Upper lobe of left lung (tissue), 4 donors: ENCODE measurements at regions not wholly inside any gene's neighbourhood (a gene's known extent, or its start where the extent isn't known, plus 50 kb on each side); places are given as distances from the start of the nearest gene placed in this dataset.

Experiments
- POLR2A ChIP-seq, 4 donors: fragments of 450-650 bp; IDR thresholded peaks; one replicate each; pipeline ENCODE4 v1.5.1; 2016 to 2017; ENCODE audit warnings: antibody characterized with exemption in 4 of 4, mild to moderate bottlenecking in 2 of 4
- POLR2AphosphoS5 ChIP-seq, 2 donors: sonication (generic); formaldehyde crosslinking; IDR thresholded peaks; one replicate each; pipeline ENCODE4 v1.5.1; 2017; ENCODE audit warnings: antibody characterized with exemption in 2 of 2
- TF ChIP-seq, protein P1 (sequence below), 6 experiments: fragments of 450-650 bp in 4 of 6; fragments of 200-600 bp in 2 of 6; sonication (generic) in 2 of 6; IDR thresholded peaks; one replicate each; pipeline ENCODE4 v1.5.1; 2016 to 2019; ENCODE audit warnings: antibody characterized with exemption in 6 of 6

DNA sequence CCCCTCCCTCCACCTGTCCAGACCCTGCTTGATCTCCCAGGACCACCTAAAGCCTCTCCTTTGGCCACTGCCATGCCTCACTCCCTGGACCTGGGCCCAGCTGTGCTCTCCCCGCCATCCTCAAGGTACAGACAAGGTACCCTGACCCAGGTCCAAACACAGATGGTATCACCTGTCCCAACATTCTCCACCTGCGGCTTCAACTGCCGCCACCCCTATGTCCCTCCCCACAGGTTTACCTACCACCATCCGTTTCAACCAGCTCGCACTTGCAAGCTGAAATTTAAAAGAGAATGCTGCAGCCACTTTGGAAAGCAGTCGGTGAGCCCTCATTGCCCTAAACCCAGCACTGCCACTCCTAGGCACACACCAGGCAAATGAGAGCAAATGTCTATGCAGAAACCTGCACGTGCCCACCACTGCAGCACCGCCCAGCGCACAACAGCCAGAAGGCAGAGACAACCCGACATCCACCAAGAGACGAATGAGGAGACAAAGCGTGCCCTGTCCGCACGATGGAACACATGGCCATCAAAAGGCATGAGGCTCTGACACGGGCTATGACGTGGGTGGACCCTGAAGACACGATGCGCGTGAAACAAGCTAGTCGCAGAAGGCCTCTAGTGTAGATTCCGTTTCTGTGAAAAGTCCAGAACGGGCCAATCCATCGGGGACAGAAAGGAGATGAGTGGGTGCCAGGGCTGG lies 71.0 kb downstream of the RFLNA start:
- no peak for TF ChIP-seq POLR2A (IDR thresholded peaks at IDR 0.05)
- TF ChIP-seq, protein P1, sequence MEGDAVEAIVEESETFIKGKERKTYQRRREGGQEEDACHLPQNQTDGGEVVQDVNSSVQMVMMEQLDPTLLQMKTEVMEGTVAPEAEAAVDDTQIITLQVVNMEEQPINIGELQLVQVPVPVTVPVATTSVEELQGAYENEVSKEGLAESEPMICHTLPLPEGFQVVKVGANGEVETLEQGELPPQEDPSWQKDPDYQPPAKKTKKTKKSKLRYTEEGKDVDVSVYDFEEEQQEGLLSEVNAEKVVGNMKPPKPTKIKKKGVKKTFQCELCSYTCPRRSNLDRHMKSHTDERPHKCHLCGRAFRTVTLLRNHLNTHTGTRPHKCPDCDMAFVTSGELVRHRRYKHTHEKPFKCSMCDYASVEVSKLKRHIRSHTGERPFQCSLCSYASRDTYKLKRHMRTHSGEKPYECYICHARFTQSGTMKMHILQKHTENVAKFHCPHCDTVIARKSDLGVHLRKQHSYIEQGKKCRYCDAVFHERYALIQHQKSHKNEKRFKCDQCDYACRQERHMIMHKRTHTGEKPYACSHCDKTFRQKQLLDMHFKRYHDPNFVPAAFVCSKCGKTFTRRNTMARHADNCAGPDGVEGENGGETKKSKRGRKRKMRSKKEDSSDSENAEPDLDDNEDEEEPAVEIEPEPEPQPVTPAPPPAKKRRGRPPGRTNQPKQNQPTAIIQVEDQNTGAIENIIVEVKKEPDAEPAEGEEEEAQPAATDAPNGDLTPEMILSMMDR (IDR thresholded peaks at IDR 0.05) = no peak
- no peak for TF ChIP-seq POLR2AphosphoS5 (IDR thresholded peaks at IDR 0.05)
